Stimulated activated naive B cell treated with anti-CD40 and anti-IgM and Interleukin-4, amounts not matched to agents 10 μg/mL and 1 μg/mL and 100 μg/mL, for 72 hours (primary cell): ENCODE measurements at regions not wholly inside any gene's neighbourhood (a gene's known extent, or its start where the extent isn't known, plus 50 kb on each side); places are given as distances from the start of the nearest gene placed in this dataset.
"Not testable (repeated sequence)": the region's sequence is repeated elsewhere in the genome, so short reads cannot be mapped to it uniquely, and the experiment has no call there.

Source experiments
- ATAC-seq, 2 donors: fragments of 150-1000 bp; cut with Tn5 transposase; replicated peaks; 2 replicates each; pipeline ENCODE4 v1.10.0; 2021; ENCODE audit warnings: moderate library complexity in 1 of 2
- DNase-seq: peaks from one replicate; pipeline ENCODE4 v3.0.0; 2021
- H3K27ac Mint-ChIP-seq: one replicate; pipeline ENCODE4 v1.8.0; 2022; ENCODE audit warnings: mild to moderate bottlenecking, mixed read lengths
- H3K27me3 Mint-ChIP-seq, 2 donors: one replicate each; pipeline ENCODE4 v1.8.0; 2022; ENCODE audit warnings: mixed read lengths in 2 of 2
- H3K36me3 Mint-ChIP-seq, 2 donors: one replicate each; pipeline ENCODE4 v1.8.0; 2022; ENCODE audit warnings: mixed read lengths in 2 of 2, mild to moderate bottlenecking in 1 of 2
- H3K4me1 Mint-ChIP-seq, 2 donors: one replicate each; pipeline ENCODE4 v1.8.0; 2022; ENCODE audit warnings: mixed read lengths in 2 of 2, mild to moderate bottlenecking in 1 of 2
- H3K4me3 Mint-ChIP-seq, 2 donors: one replicate each; pipeline ENCODE4 v1.8.0; 2022; ENCODE audit warnings: mild to moderate bottlenecking in 2 of 2, mixed read lengths in 2 of 2, moderate library complexity in 1 of 2
- H3K9me3 Mint-ChIP-seq, 2 donors: one replicate each; pipeline ENCODE4 v1.8.0; 2022; ENCODE audit warnings: mixed read lengths in 2 of 2, mild to moderate bottlenecking in 1 of 2

- no peak overlapping the region for H3K27ac Mint-ChIP-seq
- H3K36me3 Mint-ChIP-seq, result no peaks in the 10 kb centered on the region
- DNase-seq (no peak), ATAC-seq (no peak)
- no peak overlapping the region for H3K4me3 Mint-ChIP-seq
- no peaks in the 10 kb centered on the region for H3K9me3 Mint-ChIP-seq
- peaks cover 5 to 7% of the 10 kb centered on the region in 2 donors for H3K27me3 Mint-ChIP-seq
- no peaks in the 10 kb centered on the region for H3K4me1 Mint-ChIP-seq
These were observed 65.8 kb upstream of the CACUL1 start for GRCh38 chr10:118820326-118821116.

DNA sequence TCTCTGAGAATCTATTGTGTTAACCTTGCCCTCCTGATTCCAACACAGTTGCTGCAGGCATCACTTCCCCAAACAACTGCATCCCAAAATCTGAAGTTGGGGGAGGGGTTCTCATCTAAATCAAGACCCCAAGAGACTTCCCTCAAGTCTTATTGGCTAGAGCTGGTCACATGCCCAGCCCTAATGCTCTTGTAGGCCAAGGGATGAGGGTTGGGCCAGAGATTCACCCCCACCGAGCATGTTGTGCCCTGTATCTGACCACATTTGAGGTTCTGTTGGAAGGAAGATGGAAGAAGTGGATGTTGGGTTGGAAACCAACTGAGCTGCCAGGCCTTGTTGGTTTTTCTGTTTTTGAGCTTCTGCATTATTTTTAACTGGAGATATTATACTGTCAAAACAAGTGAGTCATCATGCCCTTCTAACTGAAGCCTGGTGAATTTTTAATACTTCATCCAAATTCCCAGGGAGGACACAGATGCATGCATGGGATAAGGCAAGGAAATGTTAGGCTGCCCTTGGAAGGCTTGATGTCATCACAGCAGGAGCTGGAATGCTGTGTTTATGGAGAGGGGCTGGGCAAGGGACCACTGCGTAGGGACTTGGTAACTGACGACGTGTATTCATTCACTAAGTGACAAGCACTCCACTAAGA, 68.6 kb upstream of the CACUL1 start:
- no peak for ATAC-seq
- Mint-ChIP-seq H3K9me3 (peaks cover 0 to 2% of the 10 kb centered on the region in 2 donors), H3K27me3 (peaks cover 11 to 12% of the 10 kb centered on the region in 2 donors), H3K4me3 (no peak overlapping the region), H3K4me1 (no peaks in the 10 kb centered on the region), H3K27ac (no peak overlapping the region), H3K36me3 (no peaks in the 10 kb centered on the region)
- no peak for DNase-seq

DNA sequence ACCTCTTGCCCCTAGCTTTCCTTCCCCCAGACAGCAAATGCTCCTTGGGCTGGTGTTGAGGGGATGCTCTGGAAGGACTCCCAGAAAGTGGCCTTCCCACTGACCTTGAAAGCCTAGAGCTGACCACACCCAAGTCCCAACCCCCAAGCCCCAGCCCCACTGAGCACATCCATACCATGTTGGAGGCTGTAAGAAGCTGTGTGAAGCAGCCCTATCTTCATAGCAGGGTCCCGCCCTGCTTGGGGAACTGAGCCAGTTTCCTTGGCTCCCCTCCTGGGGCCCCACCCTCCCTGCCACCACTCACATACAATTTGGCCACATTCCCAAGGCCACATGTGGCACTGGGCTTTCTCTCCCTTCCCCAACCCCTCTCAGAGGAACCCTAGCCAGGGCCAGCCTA, 72.3 kb upstream of the CACUL1 start:
- Mint-ChIP-seq H3K9me3 (peaks cover 0 to 2% of the 10 kb centered on the region in 2 donors), H3K4me1 (peaks cover 0 to 4% of the 10 kb centered on the region in 2 donors), H3K27me3 (peaks cover 5 to 21% of the 10 kb centered on the region in 2 donors), H3K4me3 (no peak overlapping the region), H3K36me3 (no peaks in the 10 kb centered on the region), H3K27ac (no peak overlapping the region)
- DNase-seq (no peak), ATAC-seq (no peak)

GRCh38 chr10:118827466-118828155, 72.8 kb upstream of the CACUL1 start:
- H3K27me3 Mint-ChIP-seq, result peaks cover 5 to 21% of the 10 kb centered on the region in 2 donors
- H3K27ac Mint-ChIP-seq, result no peak overlapping the region
- no peaks in the 10 kb centered on the region for H3K36me3 Mint-ChIP-seq
- no peak overlapping the region for H3K4me3 Mint-ChIP-seq
- ATAC-seq (no peak), DNase-seq (no peak)
- peaks cover 0 to 2% of the 10 kb centered on the region in 2 donors for H3K9me3 Mint-ChIP-seq
- H3K4me1 Mint-ChIP-seq, result peaks cover 0 to 7% of the 10 kb centered on the region in 2 donors

- H3K36me3 Mint-ChIP-seq, result no peaks in the 10 kb centered on the region
- ATAC-seq (no peak), DNase-seq (no peak)
- peaks cover 7 to 29% of the 10 kb centered on the region in 2 donors for H3K27me3 Mint-ChIP-seq
- peaks cover 0 to 7% of the 10 kb centered on the region in 2 donors for H3K4me1 Mint-ChIP-seq
- peaks cover 0 to 5% of the 10 kb centered on the region in 2 donors for H3K9me3 Mint-ChIP-seq
- H3K27ac Mint-ChIP-seq, result no peak overlapping the region
- no peak overlapping the region for H3K4me3 Mint-ChIP-seq
These were observed 77.5 kb upstream of the CACUL1 start for GRCh38 chr10:118832241-118832651.

DNA sequence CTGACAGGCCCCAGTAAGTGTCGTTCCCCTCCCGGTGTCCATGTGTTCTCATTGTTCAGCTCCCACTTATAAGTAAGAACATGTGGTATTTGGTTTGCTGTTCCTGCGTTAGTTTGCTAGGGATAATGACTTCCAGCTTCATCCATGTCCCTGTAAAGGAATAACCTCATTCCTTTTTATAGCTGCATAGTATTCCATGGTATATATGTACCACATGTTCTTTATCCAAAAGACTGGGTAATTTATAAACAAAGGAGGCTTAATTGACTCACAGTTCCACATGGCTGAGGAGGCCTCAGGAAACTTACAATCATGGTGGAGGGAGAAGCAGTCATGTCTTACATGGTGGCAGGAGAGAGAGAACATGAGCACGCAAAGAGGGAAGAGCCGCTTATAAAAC, 79.6 kb upstream of the CACUL1 start:
- peaks cover 11 to 20% of the 10 kb centered on the region in 2 donors for H3K27me3 Mint-ChIP-seq
- H3K36me3 Mint-ChIP-seq, H3K9me3 Mint-ChIP-seq, DNase-seq, H3K4me1 Mint-ChIP-seq, H3K4me3 Mint-ChIP-seq, ATAC-seq: not testable (repeated sequence)
- peak overlapping the region; percentile 37 for H3K27ac Mint-ChIP-seq

GRCh38 chr10:118835682-118836326, 81.0 kb upstream of the CACUL1 start:
- Mint-ChIP-seq H3K27me3 (peaks cover 13 to 14% of the 10 kb centered on the region in 2 donors), H3K36me3 (no peaks in the 10 kb centered on the region), H3K4me1 (peaks cover 0 to 7% of the 10 kb centered on the region in 2 donors), H3K9me3 (peaks cover 0 to 3% of the 10 kb centered on the region in 2 donors), H3K4me3 (no peak overlapping the region), H3K27ac (no peak overlapping the region)
- DNase-seq (no peak), ATAC-seq (no peak)

GRCh38 chr10:118838364-118838763, 83.6 kb upstream of the CACUL1 start:
- no peaks in the 10 kb centered on the region for H3K36me3 Mint-ChIP-seq
- no peaks in the 10 kb centered on the region for H3K4me1 Mint-ChIP-seq
- no peak overlapping the region for H3K4me3 Mint-ChIP-seq
- peaks cover 0 to 3% of the 10 kb centered on the region in 2 donors for H3K9me3 Mint-ChIP-seq
- DNase-seq, result no peak
- H3K27ac Mint-ChIP-seq, result no peak overlapping the region
- no peak for ATAC-seq
- H3K27me3 Mint-ChIP-seq, result peaks cover 13 to 14% of the 10 kb centered on the region in 2 donors

GRCh38 chr10:118839348-118839747, 84.6 kb upstream of the CACUL1 start:
- Mint-ChIP-seq H3K36me3 (no peaks in the 10 kb centered on the region), H3K4me1 (no peaks in the 10 kb centered on the region), H3K27me3 (peaks cover 11 to 14% of the 10 kb centered on the region in 2 donors), H3K9me3 (peaks cover 0 to 3% of the 10 kb centered on the region in 2 donors), H3K4me3 (no peak overlapping the region), H3K27ac (no peak overlapping the region)
- DNase-seq (no peak), ATAC-seq (no peak)

DNA sequence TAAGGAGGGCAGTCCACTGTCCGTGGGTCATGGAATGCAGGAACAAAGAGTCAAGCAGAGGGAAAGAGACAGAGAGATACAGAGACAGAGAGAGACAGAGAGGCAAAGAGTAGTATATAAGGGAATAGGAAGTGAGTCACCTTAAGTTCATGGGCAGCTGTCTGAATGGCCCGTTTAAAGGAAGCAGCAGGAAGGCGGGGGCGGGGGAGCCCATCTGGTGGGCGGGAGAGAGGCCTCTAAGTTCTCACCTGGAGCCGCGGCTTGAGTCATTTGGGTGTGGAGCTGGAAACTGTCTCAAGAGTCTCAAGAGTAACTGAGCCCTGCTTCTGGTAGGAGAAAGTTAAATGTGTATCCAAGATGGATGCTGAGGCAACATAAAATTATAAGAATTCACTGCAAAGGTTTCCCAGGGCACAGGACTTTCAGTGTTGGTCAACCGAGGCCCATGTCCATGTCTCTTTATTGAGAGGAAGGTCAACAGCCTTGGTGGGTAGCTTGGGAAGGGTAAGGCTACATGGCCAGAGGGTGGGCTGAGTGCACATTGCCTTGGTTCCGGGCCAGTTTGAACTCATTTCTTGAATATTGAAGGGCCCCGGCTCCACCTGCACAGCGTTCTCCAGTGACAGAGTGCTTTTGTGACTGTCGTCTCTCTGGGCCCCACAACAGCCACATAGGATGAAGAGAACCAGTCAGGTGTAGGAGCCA, 85.5 kb upstream of the CACUL1 start:
- no peaks in the 10 kb centered on the region for H3K36me3 Mint-ChIP-seq
- ATAC-seq (no peak), DNase-seq (no peak)
- no peaks in the 10 kb centered on the region for H3K4me1 Mint-ChIP-seq
- no peak overlapping the region for H3K4me3 Mint-ChIP-seq
- H3K9me3 Mint-ChIP-seq, result no peaks in the 10 kb centered on the region
- peaks cover 6 to 18% of the 10 kb centered on the region in 2 donors for H3K27me3 Mint-ChIP-seq
- no peak overlapping the region for H3K27ac Mint-ChIP-seq

GRCh38 chr10:118840776-118841468, 86.2 kb upstream of the CACUL1 start:
- Mint-ChIP-seq H3K9me3 (no peaks in the 10 kb centered on the region), H3K4me3 (no peak overlapping the region), H3K27me3 (peaks cover 6 to 16% of the 10 kb centered on the region in 2 donors), H3K36me3 (no peaks in the 10 kb centered on the region), H3K27ac (no peak overlapping the region), H3K4me1 (no peaks in the 10 kb centered on the region)
- DNase-seq (no peak), ATAC-seq (no peak)

GRCh38 chr10:118841881-118842605, 87.3 kb upstream of the CACUL1 start:
- no peak for DNase-seq
- H3K4me3 Mint-ChIP-seq, result no peak overlapping the region
- peaks cover 6 to 15% of the 10 kb centered on the region in 2 donors for H3K27me3 Mint-ChIP-seq
- no peaks in the 10 kb centered on the region for H3K36me3 Mint-ChIP-seq
- no peaks in the 10 kb centered on the region for H3K4me1 Mint-ChIP-seq
- no peak overlapping the region for H3K27ac Mint-ChIP-seq
- no peaks in the 10 kb centered on the region for H3K9me3 Mint-ChIP-seq
- no peak for ATAC-seq
